CD4-positive, CD25-positive, alpha-beta regulatory T cell (primary cell): ENCODE measurements at regions not wholly inside any gene's neighbourhood (a gene's known extent, or its start where the extent isn't known, plus 50 kb on each side); places are given as distances from the start of the nearest gene placed in this dataset.

Experiments used
- ATAC-seq, 2 donors: fragments of 150-1000 bp; cut with Tn5 transposase; one replicate each; pipeline ENCODE4 v1.10.0; 2021; ENCODE audit warnings: low read depth in 2 of 2, moderate number of reproducible peaks in 2 of 2, moderate library complexity in 1 of 2
- DNase-seq, 3 donors: peaks; one replicate each; pipeline versions ENCODE4 v3.0.0 to v3.0.0-alpha.2; 2012 to 2022; ENCODE audit warnings: mixed read lengths in 1 of 3
- H3K27ac ChIP-seq: one replicate; pipeline ENCODE4 v1.7.0; 2013; ENCODE audit warnings: mild to moderate bottlenecking, low read length; ENCODE audit not compliant: insufficient read depth, poor library complexity, severe bottlenecking
- H3K27me3 ChIP-seq: one replicate; pipeline ENCODE4 v1.7.0; 2013; ENCODE audit warnings: low read length; ENCODE audit not compliant: control insufficient read depth, insufficient read depth
- H3K36me3 ChIP-seq: one replicate; pipeline ENCODE4 v1.7.0; 2013; ENCODE audit warnings: mild to moderate bottlenecking, low read length, moderate library complexity; ENCODE audit not compliant: control insufficient read depth, insufficient read depth
- H3K4me1 ChIP-seq: 2 replicates; pipeline ENCODE4 v1.7.0; 2013; ENCODE audit warnings: mild to moderate bottlenecking, low read length; ENCODE audit not compliant: insufficient read depth, control insufficient read depth, poor library complexity, severe bottlenecking
- H3K4me3 ChIP-seq: one replicate; pipeline ENCODE4 v1.7.0; 2013; ENCODE audit warnings: low read depth, mild to moderate bottlenecking, low read length, moderate library complexity
- H3K9me3 ChIP-seq, 2 experiments: 1 replicate in 1 of 2; 2 replicates in 1 of 2; pipeline ENCODE4 v1.7.0; 2013; ENCODE audit warnings: low read length in 2 of 2, mild to moderate bottlenecking in 1 of 2, moderate library complexity in 1 of 2; ENCODE audit not compliant: control insufficient read depth in 2 of 2
- H3K27ac Mint-ChIP-seq, 3 donors: one replicate each; pipeline ENCODE4 v1.8.0; 2020 to 2022; ENCODE audit warnings: mild to moderate bottlenecking in 3 of 3, mixed read lengths in 3 of 3, moderate library complexity in 2 of 3
- H3K27me3 Mint-ChIP-seq: one replicate; pipeline ENCODE4 v1.8.0; 2022; ENCODE audit warnings: mild to moderate bottlenecking, mixed read lengths
- H3K36me3 Mint-ChIP-seq: one replicate; pipeline ENCODE4 v1.8.0; 2020; ENCODE audit warnings: mixed read lengths
- H3K4me1 Mint-ChIP-seq, 4 donors: one replicate each; pipeline ENCODE4 v1.8.0; 2020 to 2022; ENCODE audit warnings: mixed read lengths in 4 of 4, mild to moderate bottlenecking in 1 of 4
- H3K4me3 Mint-ChIP-seq, 4 donors: one replicate each; pipeline ENCODE4 v1.8.0; 2020 to 2022; ENCODE audit warnings: mild to moderate bottlenecking in 4 of 4, mixed read lengths in 4 of 4, moderate library complexity in 3 of 4
- H3K9me3 Mint-ChIP-seq, 7 donors: one replicate each; pipeline ENCODE4 v1.8.0; 2020 to 2022; ENCODE audit warnings: mixed read lengths in 7 of 7, mild to moderate bottlenecking in 3 of 7, moderate library complexity in 2 of 7

DNA sequence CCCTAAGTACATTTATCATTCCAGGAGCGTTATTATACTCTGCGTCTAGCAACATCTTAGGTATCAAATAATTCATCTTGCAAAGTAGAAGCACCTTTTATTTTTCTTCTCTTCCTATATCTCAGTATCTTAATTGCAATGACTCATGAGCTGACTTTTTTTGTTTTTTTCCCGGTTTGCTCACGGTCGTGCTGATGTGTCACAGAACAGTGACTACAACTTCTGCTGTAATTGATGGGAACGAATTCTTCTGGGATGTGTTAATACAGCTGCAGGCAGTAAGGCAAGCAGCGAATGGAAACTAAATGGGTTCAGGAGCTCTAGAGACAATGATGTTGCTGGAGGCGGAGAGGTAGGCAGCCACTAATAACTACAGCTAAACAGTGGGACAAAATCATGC lies 89.8 kb upstream of the TMPRSS15 start:
- H3K36me3 ChIP-seq: no peaks in the 10 kb centered on the region

DNA sequence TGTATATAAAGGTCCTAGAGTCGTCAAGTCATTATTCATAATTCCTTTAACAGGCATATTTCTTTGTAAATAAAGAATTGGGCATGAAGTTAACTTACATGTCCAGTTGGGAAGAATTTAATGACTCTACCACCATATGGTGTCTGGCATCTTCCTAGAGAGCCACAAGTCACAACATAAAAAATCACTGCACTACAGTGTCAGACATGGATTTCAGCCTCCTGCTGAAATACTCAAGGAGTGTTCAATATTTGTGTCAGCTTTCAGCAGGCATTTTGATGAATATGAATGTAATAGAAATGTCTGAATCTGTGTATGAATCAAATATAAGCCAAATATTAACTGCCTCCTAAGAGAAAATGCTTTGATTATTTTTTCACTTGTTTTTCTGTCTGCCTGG lies 91.9 kb upstream of the TMPRSS15 start:
- Histone ChIP-seq H3K4me3 (no peak overlapping the region), H3K36me3 (no peaks in the 10 kb centered on the region), H3K9me3 (no peaks in the 10 kb centered on the region), H3K27ac (no peak overlapping the region), H3K4me1 (no peaks in the 10 kb centered on the region), H3K27me3 (no peaks in the 10 kb centered on the region)
- Mint-ChIP-seq H3K27ac (no peak overlapping the region), H3K4me3 (no peak overlapping the region), H3K4me1 (no peaks in the 10 kb centered on the region), H3K36me3 (no peaks in the 10 kb centered on the region), H3K27me3 (no peaks in the 10 kb centered on the region), H3K9me3 (peaks cover 0 to 6% (median 0%) of the 10 kb centered on the region in 7 donors)
- ATAC-seq (no peak), DNase-seq (no peak)

More for the DNA sequence above, 89.8 kb upstream of the TMPRSS15 start:
- Histone ChIP-seq H3K4me1 (no peaks in the 10 kb centered on the region), H3K27me3 (no peaks in the 10 kb centered on the region), H3K4me3 (no peak overlapping the region), H3K27ac (no peak overlapping the region), H3K9me3 (peaks cover 0 to 3% of the 10 kb centered on the region in 2 experiments)
- Mint-ChIP-seq H3K9me3 (peaks cover 0 to 8% (median 0%) of the 10 kb centered on the region in 7 donors), H3K27me3 (no peaks in the 10 kb centered on the region), H3K4me1 (no peaks in the 10 kb centered on the region), H3K4me3 (no peak overlapping the region), H3K36me3 (no peaks in the 10 kb centered on the region), H3K27ac (no peak overlapping the region)
- ATAC-seq (no peak), DNase-seq (no peak)

GRCh38 chr21:18498431-18498830 lies 94.8 kb upstream of the TMPRSS15 start:
- Mint-ChIP-seq H3K36me3 (no peaks in the 10 kb centered on the region), H3K27me3 (no peaks in the 10 kb centered on the region), H3K27ac (no peak overlapping the region), H3K9me3 (peaks cover 0 to 6% (median 2%) of the 10 kb centered on the region in 7 donors), H3K4me3 (no peak overlapping the region), H3K4me1 (no peaks in the 10 kb centered on the region)
- ATAC-seq (no peak), DNase-seq (no peak)
- Histone ChIP-seq H3K27me3 (no peaks in the 10 kb centered on the region), H3K27ac (no peak overlapping the region), H3K9me3 (no peaks in the 10 kb centered on the region), H3K4me1 (no peaks in the 10 kb centered on the region), H3K36me3 (no peaks in the 10 kb centered on the region), H3K4me3 (no peak overlapping the region)

DNA sequence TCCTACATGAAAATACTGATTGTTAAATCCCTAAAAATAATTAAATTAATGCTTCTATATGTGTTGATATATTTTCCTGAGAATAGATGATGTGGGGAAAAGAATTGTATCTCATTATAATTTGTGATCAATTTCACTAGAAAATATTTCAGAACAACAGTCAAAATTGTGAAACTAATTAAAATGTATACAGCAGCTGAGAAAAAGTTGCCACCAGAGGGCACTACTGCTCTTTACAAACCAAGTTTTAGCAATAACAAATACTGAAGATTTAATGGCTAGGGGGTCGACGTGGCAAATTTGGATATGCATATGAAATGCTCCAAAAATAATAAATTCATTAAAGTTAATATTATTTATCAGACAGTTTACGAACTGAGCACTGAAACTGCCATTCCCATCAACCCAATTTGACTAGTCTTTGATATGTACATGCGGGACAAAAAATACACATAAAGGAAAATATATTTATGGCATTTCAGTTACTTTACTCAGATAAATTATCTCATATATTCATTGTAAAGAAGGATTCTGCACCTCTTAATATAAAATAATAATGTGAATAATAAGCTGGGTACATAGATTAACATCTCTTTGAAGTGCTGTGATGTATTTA lies 96.3 kb upstream of the TMPRSS15 start:
- DNase-seq (peak in 1 of 3 donors; percentile 36), ATAC-seq (no peak)
- H3K4me1 Mint-ChIP-seq: no peaks in the 10 kb centered on the region
- Histone ChIP-seq H3K36me3 (no peaks in the 10 kb centered on the region), H3K27me3 (no peaks in the 10 kb centered on the region), H3K4me1 (no peaks in the 10 kb centered on the region), H3K4me3 (no peak overlapping the region), H3K9me3 (no peaks in the 10 kb centered on the region), H3K27ac (no peak overlapping the region)
- no peaks in the 10 kb centered on the region for H3K27me3 Mint-ChIP-seq
- peaks cover 0 to 9% (median 6%) of the 10 kb centered on the region in 7 donors for H3K9me3 Mint-ChIP-seq
- H3K36me3 Mint-ChIP-seq: no peaks in the 10 kb centered on the region
- no peak overlapping the region for H3K4me3 Mint-ChIP-seq
- no peak overlapping the region for H3K27ac Mint-ChIP-seq

GRCh38 chr21:18518054-18518481 lies 114.5 kb upstream of the TMPRSS15 start:
- H3K4me1 Mint-ChIP-seq: no peaks in the 10 kb centered on the region
- no peaks in the 10 kb centered on the region for H3K36me3 ChIP-seq
- H3K27ac Mint-ChIP-seq: no peak overlapping the region
- H3K4me3 ChIP-seq: no peak overlapping the region
- no peaks in the 10 kb centered on the region for H3K36me3 Mint-ChIP-seq
- ATAC-seq (no peak), DNase-seq (no peak)
- no peaks in the 10 kb centered on the region for H3K27me3 ChIP-seq
- H3K4me3 Mint-ChIP-seq: no peak overlapping the region
- peaks cover 0 to 18% (median 3%) of the 10 kb centered on the region in 7 donors for H3K9me3 Mint-ChIP-seq
- H3K4me1 ChIP-seq: no peaks in the 10 kb centered on the region
- H3K9me3 ChIP-seq: no peaks in the 10 kb centered on the region
- H3K27ac ChIP-seq: no peak overlapping the region
- H3K27me3 Mint-ChIP-seq: no peaks in the 10 kb centered on the region

- Histone ChIP-seq H3K4me1 (no peaks in the 10 kb centered on the region), H3K27ac (no peak overlapping the region), H3K27me3 (no peaks in the 10 kb centered on the region), H3K4me3 (no peak overlapping the region), H3K9me3 (peaks cover 0 to 1% of the 10 kb centered on the region in 2 experiments), H3K36me3 (no peaks in the 10 kb centered on the region)
- no peak for ATAC-seq
- no peak overlapping the region for H3K4me3 Mint-ChIP-seq
- H3K36me3 Mint-ChIP-seq: no peaks in the 10 kb centered on the region
- no peaks in the 10 kb centered on the region for H3K27me3 Mint-ChIP-seq
- H3K9me3 Mint-ChIP-seq: peaks cover 0 to 8% (median 3%) of the 10 kb centered on the region in 7 donors
- DNase-seq: no peak
- H3K4me1 Mint-ChIP-seq: no peaks in the 10 kb centered on the region
- no peak overlapping the region for H3K27ac Mint-ChIP-seq
These were observed 117.6 kb upstream of the TMPRSS15 start for GRCh38 chr21:18521204-18521603.

DNA sequence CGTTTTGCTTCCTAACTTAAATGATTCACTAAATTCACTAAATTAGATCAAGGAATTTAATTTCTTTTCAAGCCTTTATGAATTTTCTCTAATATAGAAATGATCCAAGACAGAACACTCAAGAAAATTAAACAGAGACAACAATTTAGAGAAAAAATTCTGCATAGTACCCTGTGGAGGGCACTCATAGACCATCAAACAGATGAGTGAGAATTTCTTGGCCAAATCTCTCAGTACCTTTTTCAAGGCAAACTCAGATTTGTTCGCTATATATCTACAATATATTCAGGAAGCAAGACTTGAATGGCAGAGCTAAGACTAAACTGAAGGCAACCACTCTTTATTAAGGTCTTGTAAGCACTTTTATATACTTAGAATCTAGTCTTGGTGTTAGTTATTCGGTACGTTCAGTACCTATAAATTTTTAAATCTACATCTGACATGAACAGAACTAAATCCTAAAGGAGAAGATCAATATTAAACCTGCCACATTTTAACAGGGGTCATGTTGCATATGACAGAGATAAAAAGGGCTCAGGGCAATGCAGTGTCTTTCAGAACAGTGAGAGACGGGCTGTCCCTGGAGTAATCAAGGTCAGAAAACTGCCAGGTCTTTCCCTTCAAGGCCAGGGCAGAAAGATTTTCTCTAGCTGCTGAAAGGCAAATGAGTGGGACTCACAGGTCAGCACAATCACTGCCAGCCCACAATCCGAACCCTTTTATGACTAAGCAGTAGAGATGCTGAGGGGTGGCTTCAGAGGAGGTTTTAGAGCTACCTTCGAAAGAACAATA lies 118.8 kb upstream of the TMPRSS15 start:
- Mint-ChIP-seq H3K9me3 (peaks cover 0 to 7% (median 0%) of the 10 kb centered on the region in 7 donors), H3K4me1 (no peaks in the 10 kb centered on the region), H3K27ac (no peak overlapping the region), H3K4me3 (no peak overlapping the region), H3K36me3 (no peaks in the 10 kb centered on the region), H3K27me3 (no peaks in the 10 kb centered on the region)
- Histone ChIP-seq H3K4me1 (no peaks in the 10 kb centered on the region), H3K4me3 (no peak overlapping the region), H3K36me3 (no peaks in the 10 kb centered on the region), H3K27ac (no peak overlapping the region), H3K27me3 (no peaks in the 10 kb centered on the region), H3K9me3 (peaks cover 0 to 3% of the 10 kb centered on the region in 2 experiments)
- DNase-seq (no peak), ATAC-seq (no peak)
